DND-41 (cell line): ENCODE measurements at regions not wholly inside any gene's neighbourhood (a gene's known extent, or its start where the extent isn't known, plus 50 kb on each side); places are given as distances from the start of the nearest gene placed in this dataset.

Experiments used
- EZH2 ChIP-seq: IDR thresholded peaks from 3 replicates; pipeline ENCODE4 v1.6.1; 2012; ENCODE audit warnings: borderline replicate concordance, low read depth, mild to moderate bottlenecking, moderate library complexity, low read length, inconsistent platforms; ENCODE audit not compliant: severe bottlenecking
- TF ChIP-seq, protein P1 (sequence below): IDR thresholded peaks from 2 replicates; pipeline ENCODE4 v1.5.1; 2012; ENCODE audit warnings: borderline replicate concordance, low read length, moderate library complexity, mild to moderate bottlenecking; ENCODE audit not compliant: poor library complexity, severe bottlenecking; ENCODE audit errors: extremely low read depth

DNA sequence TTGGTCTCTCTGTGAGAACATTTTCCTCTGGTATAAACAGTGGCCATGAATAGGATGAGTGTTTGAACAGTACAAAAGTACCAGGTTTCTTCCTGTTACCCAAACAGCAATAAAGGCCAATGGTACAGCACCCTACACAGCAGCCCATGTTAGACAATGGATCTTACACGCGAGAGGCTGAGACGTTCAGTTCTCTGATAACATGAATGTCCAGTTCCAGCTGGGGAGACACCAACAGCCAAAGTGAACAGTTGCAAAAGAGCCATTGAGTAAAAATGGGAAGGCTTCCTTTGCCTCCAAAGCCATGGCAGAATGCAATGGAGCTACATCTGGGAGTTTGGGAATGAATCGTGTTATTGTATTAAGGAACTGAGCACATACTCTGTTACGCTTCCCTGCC lies 246.8 kb upstream of the SGK1 start:
- TF ChIP-seq, protein P1, sequence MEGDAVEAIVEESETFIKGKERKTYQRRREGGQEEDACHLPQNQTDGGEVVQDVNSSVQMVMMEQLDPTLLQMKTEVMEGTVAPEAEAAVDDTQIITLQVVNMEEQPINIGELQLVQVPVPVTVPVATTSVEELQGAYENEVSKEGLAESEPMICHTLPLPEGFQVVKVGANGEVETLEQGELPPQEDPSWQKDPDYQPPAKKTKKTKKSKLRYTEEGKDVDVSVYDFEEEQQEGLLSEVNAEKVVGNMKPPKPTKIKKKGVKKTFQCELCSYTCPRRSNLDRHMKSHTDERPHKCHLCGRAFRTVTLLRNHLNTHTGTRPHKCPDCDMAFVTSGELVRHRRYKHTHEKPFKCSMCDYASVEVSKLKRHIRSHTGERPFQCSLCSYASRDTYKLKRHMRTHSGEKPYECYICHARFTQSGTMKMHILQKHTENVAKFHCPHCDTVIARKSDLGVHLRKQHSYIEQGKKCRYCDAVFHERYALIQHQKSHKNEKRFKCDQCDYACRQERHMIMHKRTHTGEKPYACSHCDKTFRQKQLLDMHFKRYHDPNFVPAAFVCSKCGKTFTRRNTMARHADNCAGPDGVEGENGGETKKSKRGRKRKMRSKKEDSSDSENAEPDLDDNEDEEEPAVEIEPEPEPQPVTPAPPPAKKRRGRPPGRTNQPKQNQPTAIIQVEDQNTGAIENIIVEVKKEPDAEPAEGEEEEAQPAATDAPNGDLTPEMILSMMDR = no peak
- TF ChIP-seq EZH2 = no peak
